ENCODE measurements at regions not wholly inside any gene's neighbourhood (a gene's known extent, or its start where the extent isn't known, plus 50 kb on each side); places are given as distances from the start of the nearest gene placed in this dataset.
"Not testable (repeated sequence)": the region's sequence is repeated elsewhere in the genome, so short reads cannot be mapped to it uniquely, and the experiment has no call there.

- H3K36me3 ChIP-seq (ENCODE audit: control insufficient read depth, insufficient read depth, low read length); H3K4me3 ChIP-seq (replicated peaks; ENCODE audit: low read depth, low read length); H3K27me3 ChIP-seq (replicated peaks; ENCODE audit: control insufficient read depth, insufficient read depth, low read length); DNase-seq (ENCODE audit: extremely low read depth, insufficient read length): not testable (repeated sequence)
These were observed 232.9 kb upstream of the PLGLB1 start for GRCh38 chr2:87254562-87254961.

- DNase-seq (ENCODE audit: extremely low read depth, insufficient read length); H3K36me3 ChIP-seq (ENCODE audit: control insufficient read depth, insufficient read depth, low read length); H3K27me3 ChIP-seq (replicated peaks; ENCODE audit: control insufficient read depth, insufficient read depth, low read length); H3K4me3 ChIP-seq (replicated peaks; ENCODE audit: low read depth, low read length): not testable (repeated sequence)
These were observed 233.8 kb upstream of the PLGLB1 start for GRCh38 chr2:87255410-87255809.

GRCh38 chr2:87258887-87259286 is 237.2 kb upstream of the PLGLB1 start:
- H3K27me3 ChIP-seq (replicated peaks; ENCODE audit: control insufficient read depth, insufficient read depth, low read length); H3K4me3 ChIP-seq (replicated peaks; ENCODE audit: low read depth, low read length); DNase-seq (ENCODE audit: extremely low read depth, insufficient read length); H3K36me3 ChIP-seq (ENCODE audit: control insufficient read depth, insufficient read depth, low read length): not testable (repeated sequence)

- not testable (repeated sequence) for H3K36me3 ChIP-seq (ENCODE audit: control insufficient read depth, insufficient read depth, low read length); DNase-seq (ENCODE audit: extremely low read depth, insufficient read length); H3K27me3 ChIP-seq (replicated peaks; ENCODE audit: control insufficient read depth, insufficient read depth, low read length); H3K4me3 ChIP-seq (replicated peaks; ENCODE audit: low read depth, low read length)
These were observed 240.6 kb upstream of the PLGLB1 start for GRCh38 chr2:87262184-87262702.

- H3K4me3 ChIP-seq (replicated peaks; ENCODE audit: low read depth, low read length); H3K27me3 ChIP-seq (replicated peaks; ENCODE audit: control insufficient read depth, insufficient read depth, low read length); H3K36me3 ChIP-seq (ENCODE audit: control insufficient read depth, insufficient read depth, low read length); DNase-seq (ENCODE audit: extremely low read depth, insufficient read length): not testable (repeated sequence)
These were observed 242.3 kb upstream of the PLGLB1 start for GRCh38 chr2:87263868-87264518.

- not testable (repeated sequence) for H3K4me3 ChIP-seq (replicated peaks; ENCODE audit: low read depth, low read length); H3K36me3 ChIP-seq (ENCODE audit: control insufficient read depth, insufficient read depth, low read length); H3K27me3 ChIP-seq (replicated peaks; ENCODE audit: control insufficient read depth, insufficient read depth, low read length); DNase-seq (ENCODE audit: extremely low read depth, insufficient read length)
These were observed 253.5 kb upstream of the PLGLB1 start for GRCh38 chr2:87275192-87275591.

- DNase-seq (ENCODE audit: extremely low read depth, insufficient read length); H3K36me3 ChIP-seq (ENCODE audit: control insufficient read depth, insufficient read depth, low read length); H3K4me3 ChIP-seq (replicated peaks; ENCODE audit: low read depth, low read length); H3K27me3 ChIP-seq (replicated peaks; ENCODE audit: control insufficient read depth, insufficient read depth, low read length): not testable (repeated sequence)
These were observed 254.5 kb upstream of the PLGLB1 start for GRCh38 chr2:87275974-87276629.

GRCh38 chr2:87276673-87277072 is 255.0 kb upstream of the PLGLB1 start:
- DNase-seq (ENCODE audit: extremely low read depth, insufficient read length); H3K4me3 ChIP-seq (replicated peaks; ENCODE audit: low read depth, low read length); H3K36me3 ChIP-seq (ENCODE audit: control insufficient read depth, insufficient read depth, low read length); H3K27me3 ChIP-seq (replicated peaks; ENCODE audit: control insufficient read depth, insufficient read depth, low read length): not testable (repeated sequence)

GRCh38 chr2:87277734-87278133 is 256.1 kb upstream of the PLGLB1 start:
- not testable (repeated sequence) for H3K27me3 ChIP-seq (replicated peaks; ENCODE audit: control insufficient read depth, insufficient read depth, low read length); H3K36me3 ChIP-seq (ENCODE audit: control insufficient read depth, insufficient read depth, low read length); DNase-seq (ENCODE audit: extremely low read depth, insufficient read length); H3K4me3 ChIP-seq (replicated peaks; ENCODE audit: low read depth, low read length)

- not testable (repeated sequence) for DNase-seq (ENCODE audit: extremely low read depth, insufficient read length); H3K27me3 ChIP-seq (replicated peaks; ENCODE audit: control insufficient read depth, insufficient read depth, low read length); H3K4me3 ChIP-seq (replicated peaks; ENCODE audit: low read depth, low read length)
These were observed 259.1 kb upstream of the PLGLB1 start for GRCh38 chr2:87280596-87281355.

GRCh38 chr2:87283735-87284470 is 262.3 kb upstream of the PLGLB1 start:
- DNase-seq (ENCODE audit: extremely low read depth, insufficient read length); H3K27me3 ChIP-seq (replicated peaks; ENCODE audit: control insufficient read depth, insufficient read depth, low read length); H3K4me3 ChIP-seq (replicated peaks; ENCODE audit: low read depth, low read length); H3K36me3 ChIP-seq (ENCODE audit: control insufficient read depth, insufficient read depth, low read length): not testable (repeated sequence)

More at GRCh38 chr2:87280596-87281355, 259.1 kb upstream of the PLGLB1 start:
- H3K36me3 ChIP-seq (ENCODE audit: control insufficient read depth, insufficient read depth, low read length) = not testable (repeated sequence)

GRCh38 chr2:87284471-87284772 is 262.8 kb upstream of the PLGLB1 start:
- DNase-seq (ENCODE audit: extremely low read depth, insufficient read length); H3K4me3 ChIP-seq (replicated peaks; ENCODE audit: low read depth, low read length); H3K36me3 ChIP-seq (ENCODE audit: control insufficient read depth, insufficient read depth, low read length); H3K27me3 ChIP-seq (replicated peaks; ENCODE audit: control insufficient read depth, insufficient read depth, low read length): not testable (repeated sequence)

- DNase-seq (ENCODE audit: extremely low read depth, insufficient read length); H3K27me3 ChIP-seq (replicated peaks; ENCODE audit: control insufficient read depth, insufficient read depth, low read length); H3K4me3 ChIP-seq (replicated peaks; ENCODE audit: low read depth, low read length); H3K36me3 ChIP-seq (ENCODE audit: control insufficient read depth, insufficient read depth, low read length): not testable (repeated sequence)
These were observed 263.5 kb upstream of the PLGLB1 start for GRCh38 chr2:87285139-87285538.

All from GM06990 (cell line).